ENCODE measurements at regions not wholly inside any gene's neighbourhood (a gene's known extent, or its start where the extent isn't known, plus 50 kb on each side); places are given as distances from the start of the nearest gene placed in this dataset.

- H3K9me3 ChIP-seq, result no peaks in the 10 kb centered on the region
- 72 to 82% methylated on average over 4 of the region's 4 CpGs for WGBS, 2 donors
- DNase-seq (no peak), ATAC-seq (ENCODE audit: low FRiP score in 2 of 2) (no peak)
- no peaks in the 10 kb centered on the region for H3K36me3 ChIP-seq
- no peak overlapping the region for H3K4me3 ChIP-seq
- no peak for TF ChIP-seq EP300 (IDR thresholded peaks at IDR 0.05)
- TF ChIP-seq POLR2A (IDR thresholded peaks at IDR 0.05), result no peak
- TF ChIP-seq POLR2AphosphoS5 (IDR thresholded peaks at IDR 0.05), result no peak
- TF ChIP-seq CTCF (IDR thresholded peaks at IDR 0.05), result no peak
- no peaks in the 10 kb centered on the region for H3K4me1 ChIP-seq
- H3K27me3 ChIP-seq, result no peaks in the 10 kb centered on the region
- no peak overlapping the region for H3K27ac ChIP-seq
Measured at GRCh38 chr11:30719371-30719770, 133.2 kb upstream of the MPPED2 start.

GRCh38 chr11:30717641-30718040 lies 131.5 kb upstream of the MPPED2 start:
- whole genome bisulfite sequencing, 2 donors, result 86 to 94% methylated on average over 7 of the region's 7 CpGs
- no peak overlapping the region for H3K4me3 ChIP-seq
- DNase-seq (no peak), ATAC-seq (ENCODE audit: low FRiP score in 2 of 2) (no peak)
- no peaks in the 10 kb centered on the region for H3K36me3 ChIP-seq
- TF ChIP-seq POLR2AphosphoS5 (IDR thresholded peaks at IDR 0.05), result no peak
- TF ChIP-seq EP300 (IDR thresholded peaks at IDR 0.05), result no peak
- no peak for TF ChIP-seq CTCF (IDR thresholded peaks at IDR 0.05)
- TF ChIP-seq POLR2A (IDR thresholded peaks at IDR 0.05), result no peak
- H3K27ac ChIP-seq, result no peak overlapping the region
- no peaks in the 10 kb centered on the region for H3K27me3 ChIP-seq
- no peaks in the 10 kb centered on the region for H3K9me3 ChIP-seq
- no peaks in the 10 kb centered on the region for H3K4me1 ChIP-seq

GRCh38 chr11:30717009-30717408 lies 130.9 kb upstream of the MPPED2 start:
- ATAC-seq (ENCODE audit: low FRiP score in 2 of 2), result no peak
- TF ChIP-seq POLR2AphosphoS5 (IDR thresholded peaks at IDR 0.05) (no peak), CTCF (IDR thresholded peaks at IDR 0.05) (no peak), POLR2A (IDR thresholded peaks at IDR 0.05) (no peak), EP300 (IDR thresholded peaks at IDR 0.05) (no peak)
- H3K9me3 ChIP-seq, result no peaks in the 10 kb centered on the region
- no peaks in the 10 kb centered on the region for H3K27me3 ChIP-seq
- no peaks in the 10 kb centered on the region for H3K4me1 ChIP-seq
- WGBS, 2 donors, result 74 to 75% methylated on average over 3 of the region's 3 CpGs
- no peak for DNase-seq
- H3K36me3 ChIP-seq, result no peaks in the 10 kb centered on the region
- no peak overlapping the region for H3K4me3 ChIP-seq
- no peak overlapping the region for H3K27ac ChIP-seq

- DNase-seq (no peak), ATAC-seq (ENCODE audit: low FRiP score in 2 of 2) (no peak)
- Histone ChIP-seq H3K4me3 (no peak overlapping the region), H3K27ac (no peak overlapping the region), H3K36me3 (no peaks in the 10 kb centered on the region), H3K9me3 (no peaks in the 10 kb centered on the region), H3K4me1 (no peaks in the 10 kb centered on the region), H3K27me3 (no peaks in the 10 kb centered on the region)
- WGBS, 2 donors, result 60 to 63% methylated on average over 2 of the region's 2 CpGs
- TF ChIP-seq CTCF (IDR thresholded peaks at IDR 0.05), result no peak
- no peak for TF ChIP-seq EP300 (IDR thresholded peaks at IDR 0.05)
- TF ChIP-seq POLR2A (IDR thresholded peaks at IDR 0.05), result no peak
- TF ChIP-seq POLR2AphosphoS5 (IDR thresholded peaks at IDR 0.05), result no peak
Measured at GRCh38 chr11:30712749-30713148, 126.6 kb upstream of the MPPED2 start.

- H3K27ac ChIP-seq, result no peak overlapping the region
- TF ChIP-seq POLR2AphosphoS5 (IDR thresholded peaks at IDR 0.05) (no peak), EP300 (IDR thresholded peaks at IDR 0.05) (no peak), POLR2A (IDR thresholded peaks at IDR 0.05) (no peak), CTCF (IDR thresholded peaks at IDR 0.05) (no peak)
- DNase-seq, result no peak
- H3K27me3 ChIP-seq, result no peaks in the 10 kb centered on the region
- H3K9me3 ChIP-seq, result no peaks in the 10 kb centered on the region
- H3K36me3 ChIP-seq, result no peaks in the 10 kb centered on the region
- 41 to 63% methylated on average over 4 of the region's 4 CpGs for WGBS, 2 donors
- H3K4me3 ChIP-seq, result no peak overlapping the region
- no peaks in the 10 kb centered on the region for H3K4me1 ChIP-seq
- no peak for ATAC-seq (ENCODE audit: low FRiP score in 2 of 2)
Measured at GRCh38 chr11:30710221-30710620, 124.1 kb upstream of the MPPED2 start.
